SH-SY5Y (cell line): ENCODE measurements at regions not wholly inside any gene's neighbourhood (a gene's known extent, or its start where the extent isn't known, plus 50 kb on each side); places are given as distances from the start of the nearest gene placed in this dataset.

Experiments used
- GATA2 ChIP-seq: IDR thresholded peaks from 2 replicates; pipeline ENCODE4 v1.6.1; 2011; ENCODE audit warnings: mild to moderate bottlenecking, low read depth, low read length
- GATA3 ChIP-seq: IDR thresholded peaks from 2 replicates; pipeline ENCODE4 v1.6.1; 2011; ENCODE audit warnings: low read depth, mild to moderate bottlenecking, low read length, moderate library complexity

- TF ChIP-seq GATA3: no peak
- no peak for TF ChIP-seq GATA2
Observed at GRCh38 chr2:359047-359446, 71.2 kb upstream of the ALKAL2 start.
